IPS DF 6.9 (cell line): ENCODE measurements at regions not wholly inside any gene's neighbourhood (a gene's known extent, or its start where the extent isn't known, plus 50 kb on each side); places are given as distances from the start of the nearest gene placed in this dataset.

ENCODE experiments used
- DNase-seq: peaks from one replicate; pipeline ENCODE4 v3.0.0-alpha.2; 2013; ENCODE audit warnings: low read depth, low spot score
- H3K27ac ChIP-seq: one replicate; pipeline ENCODE4 v1.5.1; 2013; ENCODE audit warnings: low read length, control low read depth
- H3K27me3 ChIP-seq: 2 replicates; pipeline ENCODE4 v1.6.1; 2013; ENCODE audit warnings: mild to moderate bottlenecking, low read length; ENCODE audit not compliant: control insufficient read depth, insufficient read depth
- H3K36me3 ChIP-seq: 2 replicates; pipeline ENCODE4 v1.6.1; 2013; ENCODE audit warnings: low read length; ENCODE audit not compliant: control insufficient read depth, insufficient read depth
- H3K4me1 ChIP-seq: 2 replicates; pipeline ENCODE4 v1.6.1; 2013; ENCODE audit warnings: low read length; ENCODE audit not compliant: control insufficient read depth, insufficient read depth
- H3K4me3 ChIP-seq: 2 replicates; pipeline ENCODE4 v1.5.1; 2013; ENCODE audit warnings: mild to moderate bottlenecking, low read length
- H3K9me3 ChIP-seq: 2 replicates; pipeline ENCODE4 v1.6.1; 2013; ENCODE audit warnings: low read length, inconsistent platforms; ENCODE audit not compliant: control insufficient read depth, insufficient read depth
- WGBS: extraction: QIAGEN DNeasy Blood & Tissue Kit; methylation state at CpG from one replicate; pipeline ENCODE4 v1.1.7; 2013; ENCODE audit warnings: mixed read lengths, missing lambda C conversion rate; ENCODE audit not compliant: insufficient read length, insufficient coverage; 5-methylcytosine and 5-hydroxymethylcytosine counted together

GRCh38 chr21:29436650-29437049 is 137.9 kb downstream of the BACH1 start:
- Histone ChIP-seq H3K27me3 (no peaks in the 10 kb centered on the region), H3K4me1 (no peaks in the 10 kb centered on the region), H3K36me3 (no peaks in the 10 kb centered on the region), H3K4me3 (no peak overlapping the region), H3K9me3 (no peaks in the 10 kb centered on the region), H3K27ac (no peak overlapping the region)
- WGBS, result no CpG with 5 or more reads among the region's 2 CpGs
- no peak for DNase-seq

DNA sequence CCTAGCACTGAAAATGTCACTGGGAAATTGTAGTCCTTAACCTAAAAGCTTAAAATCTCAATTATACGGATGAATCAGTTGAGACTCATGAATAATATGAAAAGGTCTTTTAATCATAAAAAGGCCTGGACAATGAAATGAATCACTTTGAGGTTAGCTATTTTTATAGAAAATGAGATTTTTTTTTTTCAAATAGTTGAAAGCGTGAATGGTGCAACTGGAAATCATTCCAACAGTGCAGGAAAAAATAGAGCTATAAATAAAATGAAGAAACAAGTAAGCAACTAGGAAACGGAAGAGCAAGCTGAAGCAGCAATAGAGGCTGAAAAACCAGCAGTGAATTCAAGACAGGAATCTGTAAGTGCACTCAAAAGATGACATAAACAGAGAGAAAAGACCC is 142.9 kb downstream of the BACH1 start:
- no CpG with 5 or more reads among the region's 3 CpGs for WGBS
- no peaks in the 10 kb centered on the region for H3K4me1 ChIP-seq
- DNase-seq, result no peak
- H3K9me3 ChIP-seq, result no peaks in the 10 kb centered on the region
- H3K27me3 ChIP-seq, result no peaks in the 10 kb centered on the region
- H3K27ac ChIP-seq, result no peak overlapping the region
- H3K4me3 ChIP-seq, result no peak overlapping the region
- H3K36me3 ChIP-seq, result no peaks in the 10 kb centered on the region

GRCh38 chr21:29443411-29444010 is 144.8 kb downstream of the BACH1 start:
- WGBS, result no CpG with 5 or more reads among the region's 1 CpG
- no peak for DNase-seq
- Histone ChIP-seq H3K9me3 (no peaks in the 10 kb centered on the region), H3K4me1 (no peaks in the 10 kb centered on the region), H3K27ac (no peak overlapping the region), H3K4me3 (no peak overlapping the region), H3K36me3 (no peaks in the 10 kb centered on the region), H3K27me3 (no peaks in the 10 kb centered on the region)

DNA sequence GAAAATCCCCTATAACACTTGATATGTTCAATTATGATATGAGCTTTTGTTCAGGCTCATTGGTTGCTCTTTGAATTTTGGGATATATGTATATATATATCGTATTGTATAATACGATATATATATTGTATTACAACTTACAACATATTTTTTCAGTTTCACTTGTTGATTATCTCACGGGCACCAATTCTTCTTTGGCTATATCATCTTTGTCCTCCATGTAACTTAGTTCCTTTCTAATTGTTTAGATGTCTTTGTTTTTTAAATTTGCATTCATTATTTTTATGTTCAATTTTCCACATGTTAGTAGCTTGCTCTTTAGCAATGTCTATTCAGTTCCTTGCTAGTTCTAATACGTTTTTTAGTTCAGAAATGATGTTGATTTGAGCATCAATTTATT is 150.0 kb downstream of the BACH1 start:
- Histone ChIP-seq H3K4me3 (no peak overlapping the region), H3K27ac (no peak overlapping the region), H3K9me3 (no peaks in the 10 kb centered on the region), H3K4me1 (no peaks in the 10 kb centered on the region), H3K36me3 (no peaks in the 10 kb centered on the region), H3K27me3 (no peaks in the 10 kb centered on the region)
- WGBS, result no CpG with 5 or more reads among the region's 4 CpGs
- no peak for DNase-seq

DNA sequence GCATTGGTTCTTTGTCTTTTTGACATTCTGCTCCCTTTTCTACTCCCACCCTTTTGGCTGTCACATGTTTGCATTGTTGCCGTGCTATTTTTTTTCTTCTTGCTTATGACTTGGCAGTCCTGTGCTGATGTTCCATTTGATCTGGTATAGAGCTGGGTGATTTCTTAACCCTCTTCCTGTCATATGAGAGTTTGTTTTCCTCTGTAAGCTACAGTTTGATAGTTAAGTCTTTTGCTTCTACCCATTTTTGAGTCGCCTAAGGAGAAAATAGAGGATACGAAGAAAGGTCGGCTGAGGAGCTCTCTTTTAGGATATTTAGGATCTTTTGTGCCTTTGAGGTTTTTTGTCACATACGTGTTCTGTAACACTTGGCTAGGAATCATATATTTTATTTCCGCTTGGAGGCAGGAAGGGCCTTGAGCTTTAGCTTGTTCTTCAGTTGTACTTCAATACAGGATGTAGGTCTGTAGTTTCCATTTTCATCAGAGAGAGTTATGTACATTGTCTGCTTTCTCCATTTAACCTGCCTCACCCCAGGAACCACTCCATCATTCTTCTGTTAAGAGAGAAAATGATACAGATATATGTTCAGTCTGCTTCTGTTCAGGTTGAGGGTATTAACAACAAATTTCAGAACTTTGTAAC is 150.7 kb downstream of the BACH1 start:
- Histone ChIP-seq H3K9me3 (no peaks in the 10 kb centered on the region), H3K27me3 (no peaks in the 10 kb centered on the region), H3K27ac (no peak overlapping the region), H3K4me1 (no peaks in the 10 kb centered on the region), H3K4me3 (no peak overlapping the region), H3K36me3 (no peaks in the 10 kb centered on the region)
- WGBS, result no CpG with 5 or more reads among the region's 6 CpGs
- DNase-seq, result no peak

DNA sequence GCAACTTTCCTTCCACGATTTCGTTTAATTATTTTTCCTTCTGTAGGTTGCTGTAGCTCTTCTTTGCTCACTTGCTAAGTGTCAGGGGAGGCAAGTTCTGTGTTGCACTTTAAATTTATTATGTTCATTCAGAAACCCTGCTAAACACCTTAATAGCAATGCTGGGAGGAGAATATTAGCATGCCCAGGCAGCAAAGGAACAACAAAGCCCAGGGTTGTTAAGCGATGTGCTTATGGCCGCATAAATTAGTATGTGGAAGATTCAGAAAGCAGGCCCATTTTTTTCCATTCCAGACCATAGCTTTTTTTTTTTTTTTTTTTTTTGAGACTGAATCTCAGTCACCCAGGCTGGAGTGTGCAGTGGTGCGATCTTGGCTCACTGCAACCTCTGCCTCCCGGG is 151.3 kb downstream of the BACH1 start:
- WGBS, result no CpG with 5 or more reads among the region's 6 CpGs
- Histone ChIP-seq H3K27me3 (no peaks in the 10 kb centered on the region), H3K9me3 (no peaks in the 10 kb centered on the region), H3K4me3 (no peak overlapping the region), H3K27ac (no peak overlapping the region), H3K4me1 (no peaks in the 10 kb centered on the region), H3K36me3 (no peaks in the 10 kb centered on the region)
- no peak for DNase-seq

DNA sequence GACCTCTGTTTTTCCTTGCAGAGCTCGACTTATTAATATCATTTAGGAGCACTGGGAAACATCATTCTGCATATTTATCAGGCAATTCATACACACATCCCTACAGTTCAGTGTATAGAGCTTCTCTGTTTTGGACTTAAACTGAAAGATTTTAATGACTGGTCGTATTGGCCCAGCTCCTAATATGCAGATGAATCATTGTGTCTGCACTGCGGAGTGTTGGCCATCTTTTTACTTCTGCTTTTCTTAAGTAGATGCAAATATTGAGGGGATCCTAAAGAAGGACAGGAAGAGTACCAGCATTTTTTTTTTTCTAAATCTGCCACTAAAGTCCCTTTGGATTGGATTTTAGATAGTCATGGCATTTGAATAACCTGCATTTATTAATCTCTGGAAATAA is 154.8 kb downstream of the BACH1 start:
- Histone ChIP-seq H3K27me3 (no peaks in the 10 kb centered on the region), H3K4me1 (no peaks in the 10 kb centered on the region), H3K9me3 (no peaks in the 10 kb centered on the region), H3K36me3 (no peaks in the 10 kb centered on the region), H3K4me3 (no peak overlapping the region), H3K27ac (no peak overlapping the region)
- WGBS, result no CpG with 5 or more reads among the region's 3 CpGs
- no peak for DNase-seq

- no CpG with 5 or more reads among the region's 1 CpG for WGBS
- Histone ChIP-seq H3K4me1 (no peaks in the 10 kb centered on the region), H3K4me3 (no peak overlapping the region), H3K9me3 (no peaks in the 10 kb centered on the region), H3K36me3 (no peaks in the 10 kb centered on the region), H3K27me3 (no peaks in the 10 kb centered on the region), H3K27ac (no peak overlapping the region)
- DNase-seq, result no peak
These were observed 155.5 kb downstream of the BACH1 start for GRCh38 chr21:29454179-29454578.

DNA sequence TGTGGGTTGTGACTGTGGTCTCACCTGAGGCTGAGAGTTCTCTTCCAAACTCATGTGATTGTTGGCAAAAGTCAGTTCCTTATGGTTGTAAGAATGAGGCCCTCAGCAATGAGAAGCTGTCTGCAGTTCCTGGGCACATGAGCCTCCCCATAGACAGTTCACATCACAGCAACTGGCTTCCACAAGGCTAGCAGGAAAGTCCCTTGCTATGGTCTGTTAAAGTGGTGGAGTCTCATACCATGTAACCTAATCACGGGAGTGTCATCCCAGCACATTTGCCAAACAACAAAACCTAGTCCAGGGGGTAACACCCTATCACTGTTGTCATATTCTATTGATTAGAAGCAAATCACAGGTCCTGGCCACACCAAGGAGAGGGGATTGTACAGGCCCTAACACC is 163.8 kb downstream of the BACH1 start:
- Histone ChIP-seq H3K27ac (no peak overlapping the region), H3K4me3 (no peak overlapping the region), H3K27me3 (no peaks in the 10 kb centered on the region), H3K4me1 (no peaks in the 10 kb centered on the region), H3K36me3 (no peaks in the 10 kb centered on the region), H3K9me3 (no peaks in the 10 kb centered on the region)
- no peak for DNase-seq
- WGBS, result no CpG with 5 or more reads among the region's 1 CpG

DNA sequence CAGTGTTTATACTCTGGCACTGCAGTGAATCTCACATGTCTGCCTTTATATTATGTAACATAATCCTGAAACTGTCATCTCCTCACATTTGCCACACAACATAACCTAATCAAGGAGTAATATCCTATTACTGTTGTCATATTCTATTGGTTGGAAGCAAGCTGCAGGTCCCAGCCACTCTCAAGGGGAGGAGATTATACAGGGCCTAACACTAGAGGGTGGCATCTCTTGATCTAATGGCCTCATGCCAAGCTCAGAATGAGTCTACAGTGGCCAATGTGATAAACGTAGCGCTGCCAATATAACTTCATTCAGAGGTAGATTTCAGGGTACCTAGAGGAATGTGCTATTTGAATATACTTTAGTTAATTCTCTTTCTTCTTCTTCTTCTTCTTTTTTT is 166.8 kb downstream of the BACH1 start:
- DNase-seq, result no peak
- no CpG with 5 or more reads among the region's 2 CpGs for WGBS
- H3K27me3 ChIP-seq, result no peaks in the 10 kb centered on the region
- no peaks in the 10 kb centered on the region for H3K36me3 ChIP-seq
- no peaks in the 10 kb centered on the region for H3K9me3 ChIP-seq
- no peak overlapping the region for H3K27ac ChIP-seq
- H3K4me3 ChIP-seq, result no peak overlapping the region
- H3K4me1 ChIP-seq, result no peaks in the 10 kb centered on the region

GRCh38 chr21:29466532-29466931 is 167.8 kb downstream of the BACH1 start:
- no peaks in the 10 kb centered on the region for H3K4me1 ChIP-seq
- H3K4me3 ChIP-seq, result no peak overlapping the region
- WGBS, result no CpG with 5 or more reads among the region's 2 CpGs
- H3K36me3 ChIP-seq, result no peaks in the 10 kb centered on the region
- H3K27ac ChIP-seq, result no peak overlapping the region
- no peaks in the 10 kb centered on the region for H3K9me3 ChIP-seq
- DNase-seq, result no peak
- H3K27me3 ChIP-seq, result no peaks in the 10 kb centered on the region
